H1 (cell line): ENCODE measurements at regions not wholly inside any gene's neighbourhood (a gene's known extent, or its start where the extent isn't known, plus 50 kb on each side); places are given as distances from the start of the nearest gene placed in this dataset.

ENCODE experiments used
- CTCF ChIA-PET: fragments of 300-600 bp; sonication (Branson Sonifier 250); formaldehyde crosslinking; loops from one replicate; lab custom pipeline; 2021; ENCODE audit not compliant: partially characterized antibody; lab: Charles Lee
- POLR2A ChIA-PET: fragments of 300-600 bp; sonication (Branson Sonifier 250); formaldehyde crosslinking; loops from one replicate; lab custom pipeline; 2021; ENCODE audit warnings: inconsistent platforms; ENCODE audit not compliant: partially characterized antibody; lab: Charles Lee
- DNase-seq, 2 experiments: peaks; one replicate each; pipeline versions ENCODE4 v3.0.0 to v3.0.0-alpha.2; 2010 to 2022; ENCODE audit warnings: low spot score in 2 of 2, low read depth in 1 of 2, mixed read lengths in 1 of 2
- FAIRE-seq: peaks from 2 replicates; lab custom pipeline; 2011; peaks lifted over from hg19 to GRCh38; lab: Jason Lieb, UNC
- H2AFZ ChIP-seq: 2 replicates; pipeline ENCODE4 v1.8.1; 2012; ENCODE audit warnings: low read length, inconsistent platforms
- H2AK5ac ChIP-seq: 2 replicates; pipeline ENCODE4 v1.6.1; 2013; ENCODE audit warnings: low read depth, low read length
- H2BK120ac ChIP-seq: replicated peaks from 2 replicates; pipeline ENCODE3; 2013; ENCODE audit warnings: low read depth, low read length, inconsistent platforms
- H2BK12ac ChIP-seq: 2 replicates; pipeline ENCODE4 v1.6.1; 2013; ENCODE audit warnings: low read depth, low read length
- H2BK15ac ChIP-seq: 2 replicates; pipeline ENCODE4 v1.6.1; 2013; ENCODE audit warnings: low read length
- H2BK20ac ChIP-seq: 2 replicates; pipeline ENCODE4 v1.6.1; 2013; ENCODE audit warnings: low read length
- H2BK5ac ChIP-seq: 2 replicates; pipeline ENCODE4 v1.6.1; 2013; ENCODE audit warnings: low read depth, low read length
- H3K14ac ChIP-seq: 2 replicates; pipeline ENCODE4 v1.6.1; 2013; ENCODE audit warnings: inconsistent platforms; ENCODE audit not compliant: insufficient read length
- H3K18ac ChIP-seq: 2 replicates; pipeline ENCODE4 v1.6.1; 2013; ENCODE audit warnings: low read length; ENCODE audit errors: extremely low read depth
- H3K23ac ChIP-seq: 2 replicates; pipeline ENCODE4 v1.6.1; 2013; ENCODE audit warnings: inconsistent platforms; ENCODE audit not compliant: insufficient read length
- H3K23me2 ChIP-seq: 2 replicates; pipeline ENCODE4 v1.6.1; 2013; ENCODE audit warnings: low read depth, low read length
- H3K27ac ChIP-seq: 2 replicates; pipeline ENCODE4 v1.6.1; 2011; ENCODE audit warnings: low read depth, low read length, inconsistent platforms
- H3K27me3 ChIP-seq, 4 experiments: replicated peaks in 1 of 4; 1 replicate in 1 of 4; 2 replicates in 3 of 4; pipeline versions ENCODE4 v1.6.1 to v1.8.1; 2011 to 2013; ENCODE audit warnings: low read length in 3 of 4, mild to moderate bottlenecking in 3 of 4, inconsistent platforms in 2 of 4, mixed read lengths in 2 of 4, moderate library complexity in 1 of 4; ENCODE audit not compliant: control insufficient read depth in 3 of 4, insufficient read depth in 3 of 4; ENCODE audit errors: extremely low read depth in 1 of 4
- H3K36me3 ChIP-seq, 4 experiments: 2 replicates each; pipeline versions ENCODE4 v1.6.1 to v1.8.1; 2011 to 2013; ENCODE audit warnings: mild to moderate bottlenecking in 4 of 4, low read length in 3 of 4, moderate library complexity in 2 of 4, control low read depth in 1 of 4, inconsistent platforms in 1 of 4; ENCODE audit not compliant: insufficient read depth in 4 of 4, control insufficient read depth in 2 of 4
- H3K4ac ChIP-seq: replicated peaks from 2 replicates; pipeline ENCODE3; 2013; ENCODE audit warnings: low read length, low read depth, mixed read lengths, inconsistent platforms; ENCODE audit not compliant: insufficient read length
- H3K4me1 ChIP-seq, 4 experiments: replicated peaks in 1 of 4; 1 replicate in 1 of 4; 2 replicates in 3 of 4; pipeline versions ENCODE4 v1.6.1 to v1.8.1; 2011 to 2013; ENCODE audit warnings: low read length in 3 of 4, inconsistent platforms in 2 of 4, mixed read lengths in 1 of 4; ENCODE audit not compliant: insufficient read depth in 4 of 4, control insufficient read depth in 3 of 4
- H3K4me2 ChIP-seq, 2 experiments: 2 replicates each; pipeline versions ENCODE4 v1.6.1 to v1.8.1; 2011 to 2013; ENCODE audit warnings: low read depth in 2 of 2, low read length in 2 of 2, control low read depth in 1 of 2, inconsistent platforms in 1 of 2, mild to moderate bottlenecking in 1 of 2; ENCODE audit not compliant: insufficient read depth in 1 of 2
- H3K4me3 ChIP-seq, 4 experiments: fragments of 200-600, 300-600 bp in 1 of 4; sonication (generic), shearing (Covaris generic), sonication (Bioruptor Twin) in 1 of 4; 2 replicates each; pipeline versions ENCODE4 v1.5.1 to v1.8.1; 2011 to 2016; ENCODE audit warnings: low read length in 4 of 4, low read depth in 3 of 4, control low read depth in 2 of 4, inconsistent platforms in 2 of 4, mild to moderate bottlenecking in 2 of 4, mixed read lengths in 1 of 4, moderate library complexity in 1 of 4; ENCODE audit not compliant: insufficient read depth in 2 of 4; ENCODE audit errors: extremely low read depth in 1 of 4
- H3K56ac ChIP-seq: replicated peaks from 2 replicates; pipeline ENCODE3; 2013; ENCODE audit warnings: low read depth, mild to moderate bottlenecking, mixed read lengths, low read length, inconsistent platforms; ENCODE audit not compliant: insufficient read length
- H3K79me1 ChIP-seq: 2 replicates; pipeline ENCODE4 v1.6.1; 2013; ENCODE audit warnings: low read depth, low read length, control low read depth
- H3K79me2 ChIP-seq, 2 experiments: 2 replicates each; pipeline versions ENCODE4 v1.6.1 to v1.8.1; 2012 to 2013; ENCODE audit warnings: low read length in 2 of 2, mild to moderate bottlenecking in 2 of 2, inconsistent platforms in 1 of 2; ENCODE audit not compliant: insufficient read depth in 2 of 2, control insufficient read depth in 1 of 2
- H3K9ac ChIP-seq, 4 experiments: replicated peaks in 1 of 4; 1 replicate in 1 of 4; 2 replicates in 3 of 4; pipeline versions ENCODE4 v1.6.1 to v1.8.1; 2011 to 2013; ENCODE audit warnings: low read depth in 3 of 4, low read length in 3 of 4, control low read depth in 2 of 4, mild to moderate bottlenecking in 2 of 4, moderate library complexity in 2 of 4, inconsistent platforms in 1 of 4; ENCODE audit errors: extremely low read depth in 1 of 4
- H3K9me3 ChIP-seq, 2 experiments: 2 replicates each; pipeline versions ENCODE4 v1.6.1 to v1.8.1; 2012 to 2013; ENCODE audit warnings: mild to moderate bottlenecking in 2 of 2, moderate library complexity in 2 of 2, control low read depth in 1 of 2, inconsistent platforms in 1 of 2, low read depth in 1 of 2, low read length in 1 of 2, mixed read lengths in 1 of 2; ENCODE audit not compliant: insufficient read depth in 2 of 2
- H4K20me1 ChIP-seq, 2 experiments: replicated peaks in 1 of 2; 2 replicates each; pipeline versions ENCODE3 to v1.8.1; 2011 to 2013; ENCODE audit warnings: inconsistent platforms in 2 of 2, low read length in 2 of 2, mild to moderate bottlenecking in 1 of 2; ENCODE audit not compliant: insufficient read depth in 2 of 2, control insufficient read depth in 1 of 2
- H4K5ac ChIP-seq: 2 replicates; pipeline ENCODE4 v1.6.1; 2013; ENCODE audit warnings: low read length, low read depth, mixed read lengths, inconsistent platforms; ENCODE audit not compliant: insufficient read length
- H4K8ac ChIP-seq: 2 replicates; pipeline ENCODE4 v1.8.0; 2013; ENCODE audit warnings: mild to moderate bottlenecking, moderate library complexity, low read length, inconsistent platforms; ENCODE audit not compliant: insufficient read depth; ENCODE audit errors: extremely low read depth
- H4K91ac ChIP-seq: replicated peaks from 2 replicates; pipeline ENCODE3; 2013; ENCODE audit warnings: low read length, mixed read lengths, inconsistent platforms; ENCODE audit not compliant: insufficient read length
- CEBPB ChIP-seq: IDR thresholded peaks from 2 replicates; pipeline ENCODE4 v1.6.1; 2012; ENCODE audit warnings: low read depth, low read length
- EGR1 ChIP-seq: IDR thresholded peaks from 2 replicates; pipeline ENCODE4 v1.6.1; 2011; ENCODE audit warnings: low read depth, low read length, borderline replicate concordance
- GABPA ChIP-seq: IDR thresholded peaks from 2 replicates; pipeline ENCODE4 v1.6.1; 2011; ENCODE audit warnings: mild to moderate bottlenecking, low read length, moderate library complexity, borderline replicate concordance; ENCODE audit not compliant: insufficient read depth
- HDAC6 ChIP-seq: IDR thresholded peaks from one replicate; pipeline ENCODE4 v1.7.1; 2012; ENCODE audit warnings: low read depth, mild to moderate bottlenecking, inconsistent platforms, low read length, moderate library complexity
- JUND ChIP-seq: IDR thresholded peaks from 2 replicates; pipeline ENCODE4 v1.6.1; 2011; ENCODE audit warnings: mild to moderate bottlenecking, improper control_type of control experiment, low read length
- RBBP5 ChIP-seq: IDR thresholded peaks from 2 replicates; pipeline ENCODE4 v1.7.1; 2012; ENCODE audit warnings: low read depth, mild to moderate bottlenecking, inconsistent platforms, low read length, moderate library complexity, borderline replicate concordance
- RNF2 ChIP-seq: fragments of 200-900, 300-1000 bp; sonication (generic); IDR thresholded peaks from 2 replicates; pipeline ENCODE4 v1.7.1; 2016; ENCODE audit warnings: borderline replicate concordance, low read depth, mild to moderate bottlenecking, antibody characterized with exemption, low read length; ENCODE audit not compliant: poor library complexity, severe bottlenecking; ENCODE audit errors: missing control alignments
- SAP30 ChIP-seq: fragments of 300-600 bp; sonication (generic); IDR thresholded peaks from 2 replicates; pipeline ENCODE4 v1.7.1; 2012; ENCODE audit warnings: low read length, moderate library complexity, mild to moderate bottlenecking, inconsistent platforms; ENCODE audit not compliant: insufficient read depth, insufficient replicate concordance
- SIRT6 ChIP-seq: IDR thresholded peaks from one replicate; pipeline ENCODE4 v1.7.1; 2012; ENCODE audit warnings: low read length, inconsistent platforms
- SP2 ChIP-seq: IDR thresholded peaks from 2 replicates; pipeline ENCODE4 v1.6.1; 2012; ENCODE audit warnings: mild to moderate bottlenecking, low read length, inconsistent platforms
- WGBS, 2 experiments: shearing (Covaris generic) in 1 of 2; methylation state at CpG; one replicate each; pipeline versions ENCODE4 v1.1.6 to v1.1.7; 2013 to 2015; ENCODE audit warnings: low lambda C conversion rate in 2 of 2, mixed read lengths in 2 of 2, inconsistent platforms in 1 of 2, low coverage in 1 of 2, missing lambda C conversion rate in 1 of 2; ENCODE audit not compliant: insufficient replicate concordance in 2 of 2, insufficient coverage in 1 of 2, insufficient read length in 1 of 2; ENCODE audit errors: extremely low coverage in 1 of 2, missing lambda C conversion rate in 1 of 2; 5-methylcytosine and 5-hydroxymethylcytosine counted together
- TF ChIP-seq, protein P1 (sequence below), 3 experiments: IDR thresholded peaks; 1 replicate in 2 of 3; 2 replicates in 1 of 3; pipeline versions ENCODE4 v1.5.1 to v1.6.1; 2011; ENCODE audit warnings: low read length in 3 of 3, mild to moderate bottlenecking in 3 of 3, inconsistent platforms in 2 of 3, low read depth in 1 of 3, moderate library complexity in 1 of 3; ENCODE audit not compliant: insufficient read depth in 1 of 3; ENCODE audit errors: control extremely low read depth in 1 of 3
- TF ChIP-seq, protein P2 (sequence below): IDR thresholded peaks from 2 replicates; pipeline ENCODE4 v1.6.1; 2011; ENCODE audit warnings: low read depth, mild to moderate bottlenecking, low read length; ENCODE audit not compliant: insufficient read depth

DNA sequence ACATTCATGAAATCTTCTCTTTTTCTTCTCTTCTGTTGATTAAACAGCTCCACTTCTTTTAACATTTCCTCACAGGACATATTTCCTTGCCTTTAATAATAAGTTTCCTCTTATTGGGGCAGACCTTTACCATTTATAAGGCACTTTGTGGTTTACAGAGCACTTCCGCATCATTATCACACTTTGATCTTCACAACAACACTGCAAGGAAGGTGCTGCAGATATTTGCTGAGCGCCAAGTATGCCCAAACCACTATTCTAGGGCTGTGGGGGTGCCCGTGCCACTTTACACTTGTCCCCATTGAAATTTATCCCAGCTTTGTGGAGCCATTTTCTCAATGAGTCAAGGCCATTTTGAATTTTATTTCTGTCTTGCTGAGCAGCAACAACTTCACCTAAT, 246.6 kb downstream of the SS18 start:
- CTCF ChIA-PET, result no interaction called here
- TF ChIP-seq RNF2 (no peak), SIRT6 (no peak), RBBP5 (no peak), SAP30 (no peak), EGR1 (no peak), SP2 (no peak), HDAC6 (no peak), JUND (no peak), GABPA (no peak), CEBPB (no peak)
- TF ChIP-seq, protein P1, sequence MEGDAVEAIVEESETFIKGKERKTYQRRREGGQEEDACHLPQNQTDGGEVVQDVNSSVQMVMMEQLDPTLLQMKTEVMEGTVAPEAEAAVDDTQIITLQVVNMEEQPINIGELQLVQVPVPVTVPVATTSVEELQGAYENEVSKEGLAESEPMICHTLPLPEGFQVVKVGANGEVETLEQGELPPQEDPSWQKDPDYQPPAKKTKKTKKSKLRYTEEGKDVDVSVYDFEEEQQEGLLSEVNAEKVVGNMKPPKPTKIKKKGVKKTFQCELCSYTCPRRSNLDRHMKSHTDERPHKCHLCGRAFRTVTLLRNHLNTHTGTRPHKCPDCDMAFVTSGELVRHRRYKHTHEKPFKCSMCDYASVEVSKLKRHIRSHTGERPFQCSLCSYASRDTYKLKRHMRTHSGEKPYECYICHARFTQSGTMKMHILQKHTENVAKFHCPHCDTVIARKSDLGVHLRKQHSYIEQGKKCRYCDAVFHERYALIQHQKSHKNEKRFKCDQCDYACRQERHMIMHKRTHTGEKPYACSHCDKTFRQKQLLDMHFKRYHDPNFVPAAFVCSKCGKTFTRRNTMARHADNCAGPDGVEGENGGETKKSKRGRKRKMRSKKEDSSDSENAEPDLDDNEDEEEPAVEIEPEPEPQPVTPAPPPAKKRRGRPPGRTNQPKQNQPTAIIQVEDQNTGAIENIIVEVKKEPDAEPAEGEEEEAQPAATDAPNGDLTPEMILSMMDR (IDR thresholded peaks at IDR 0.05; ENCODE audit: control extremely low read depth in 1 of 3, insufficient read depth in 1 of 3, low read depth in 1 of 3, low read length in 3 of 3), result no peak
- TF ChIP-seq, protein P2, sequence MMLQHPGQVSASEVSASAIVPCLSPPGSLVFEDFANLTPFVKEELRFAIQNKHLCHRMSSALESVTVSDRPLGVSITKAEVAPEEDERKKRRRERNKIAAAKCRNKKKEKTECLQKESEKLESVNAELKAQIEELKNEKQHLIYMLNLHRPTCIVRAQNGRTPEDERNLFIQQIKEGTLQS, result no peak

More for the DNA sequence above, 246.6 kb downstream of the SS18 start:
- Histone ChIP-seq H3K9me3 (no peaks in the 10 kb centered on the region), H3K4me3 (no peak overlapping the region), H3K27me3 (no peaks in the 10 kb centered on the region), H3K18ac (no peak overlapping the region), H4K20me1 (no peaks in the 10 kb centered on the region), H2BK5ac (no peak overlapping the region), H3K27ac (no peak overlapping the region), H2BK15ac (no peak overlapping the region), H2AFZ (no peak overlapping the region), H3K23me2 (no peaks in the 10 kb centered on the region), H3K14ac (no peak overlapping the region), H2BK12ac (no peak overlapping the region), H3K56ac (no peak overlapping the region), H3K79me1 (no peaks in the 10 kb centered on the region), H2BK20ac (no peak overlapping the region), H4K5ac (no peak overlapping the region), H3K36me3 (no peaks in the 10 kb centered on the region), H3K23ac (no peak overlapping the region), H2AK5ac (no peak overlapping the region), H4K91ac (no peak overlapping the region), H3K79me2 (no peaks in the 10 kb centered on the region), H3K4me1 (no peaks in the 10 kb centered on the region), H3K4me2 (no peak overlapping the region), H3K9ac (no peak overlapping the region), H4K8ac (no peak overlapping the region), H2BK120ac (no peak overlapping the region), H3K4ac (no peak overlapping the region)
- POLR2A ChIA-PET, result no interaction called here
- WGBS, 2 experiments, result 92% methylated on average over 3 of the region's 3 CpGs; no CpG with 5 or more reads in 1 of the 2 experiments
- no peak for FAIRE-seq
- DNase-seq, result no peak
